CD4-positive, alpha-beta T cell treated with Interleukin-6 at 100 ng/mL for 8 hours (primary cell): ENCODE measurements at regions not wholly inside any gene's neighbourhood (a gene's known extent, or its start where the extent isn't known, plus 50 kb on each side); places are given as distances from the start of the nearest gene placed in this dataset.
"Not testable (repeated sequence)": the region's sequence is repeated elsewhere in the genome, so short reads cannot be mapped to it uniquely, and the experiment has no call there.

Source experiments
- DNase-seq: peaks from one replicate; pipeline ENCODE4 v3.0.0-alpha.2; 2020; ENCODE audit warnings: mixed read lengths, low spot score

DNA sequence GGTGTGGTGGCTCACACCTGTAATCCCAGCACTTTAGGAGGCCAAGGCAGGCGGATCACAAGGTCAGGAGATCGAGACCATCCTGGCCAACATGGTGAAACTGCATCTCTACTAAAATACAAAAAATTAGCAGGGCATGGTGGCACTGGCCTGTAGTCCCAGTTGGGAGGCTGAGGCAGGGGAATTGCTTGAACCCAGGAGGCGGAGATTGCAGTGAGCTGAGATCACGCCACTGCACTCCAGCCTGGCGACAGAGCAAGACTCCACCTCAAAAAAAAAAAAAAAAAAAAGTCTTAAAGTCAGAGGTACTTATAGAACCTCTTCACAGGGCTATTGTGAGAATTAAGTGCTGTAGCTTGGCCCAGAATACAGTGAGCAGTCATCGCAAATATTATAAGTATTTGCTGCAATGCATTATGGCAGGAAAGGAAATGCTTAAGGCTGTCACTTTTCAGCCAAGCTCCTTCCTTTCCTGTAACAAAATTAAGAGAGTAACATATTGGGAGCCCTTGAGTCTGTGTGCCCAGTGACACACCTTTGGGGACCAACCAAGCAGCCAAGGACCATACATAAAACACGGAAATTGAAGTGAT, 110.9 kb upstream of the HAND1 start:
- not testable (repeated sequence) for DNase-seq

DNA sequence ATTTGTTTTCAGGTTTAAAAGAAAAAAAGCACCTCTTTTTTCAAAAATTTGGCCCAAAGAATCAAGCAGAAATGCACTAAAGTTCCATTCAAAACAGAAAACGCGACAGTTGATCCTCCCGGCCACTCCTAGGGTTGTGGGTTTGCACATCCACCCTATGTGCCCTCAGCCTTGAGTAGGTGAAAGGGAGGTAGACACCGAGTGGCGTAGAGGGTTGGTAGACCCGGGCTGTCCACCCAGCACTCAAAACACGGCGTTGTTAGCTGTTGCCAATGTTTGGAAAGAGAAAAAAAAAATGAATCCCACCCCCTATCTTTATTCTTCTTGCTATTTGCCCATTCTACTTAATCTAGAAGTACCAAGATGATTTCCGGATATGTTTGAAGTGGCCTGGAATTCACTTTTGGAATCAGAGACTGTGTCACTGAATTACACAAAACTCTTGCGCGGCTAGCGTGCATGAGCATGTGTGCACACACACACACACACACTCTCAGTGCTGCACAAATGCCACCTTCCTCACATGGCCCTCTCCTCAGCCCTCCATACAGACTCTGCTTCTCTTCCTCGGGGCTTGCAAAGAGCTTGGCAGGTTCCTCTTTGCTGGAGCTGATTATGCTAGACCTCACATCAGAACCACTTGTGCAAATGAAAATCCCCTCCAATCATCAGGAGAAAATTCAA, 110.2 kb upstream of the HAND1 start:
- no peak for DNase-seq

DNA sequence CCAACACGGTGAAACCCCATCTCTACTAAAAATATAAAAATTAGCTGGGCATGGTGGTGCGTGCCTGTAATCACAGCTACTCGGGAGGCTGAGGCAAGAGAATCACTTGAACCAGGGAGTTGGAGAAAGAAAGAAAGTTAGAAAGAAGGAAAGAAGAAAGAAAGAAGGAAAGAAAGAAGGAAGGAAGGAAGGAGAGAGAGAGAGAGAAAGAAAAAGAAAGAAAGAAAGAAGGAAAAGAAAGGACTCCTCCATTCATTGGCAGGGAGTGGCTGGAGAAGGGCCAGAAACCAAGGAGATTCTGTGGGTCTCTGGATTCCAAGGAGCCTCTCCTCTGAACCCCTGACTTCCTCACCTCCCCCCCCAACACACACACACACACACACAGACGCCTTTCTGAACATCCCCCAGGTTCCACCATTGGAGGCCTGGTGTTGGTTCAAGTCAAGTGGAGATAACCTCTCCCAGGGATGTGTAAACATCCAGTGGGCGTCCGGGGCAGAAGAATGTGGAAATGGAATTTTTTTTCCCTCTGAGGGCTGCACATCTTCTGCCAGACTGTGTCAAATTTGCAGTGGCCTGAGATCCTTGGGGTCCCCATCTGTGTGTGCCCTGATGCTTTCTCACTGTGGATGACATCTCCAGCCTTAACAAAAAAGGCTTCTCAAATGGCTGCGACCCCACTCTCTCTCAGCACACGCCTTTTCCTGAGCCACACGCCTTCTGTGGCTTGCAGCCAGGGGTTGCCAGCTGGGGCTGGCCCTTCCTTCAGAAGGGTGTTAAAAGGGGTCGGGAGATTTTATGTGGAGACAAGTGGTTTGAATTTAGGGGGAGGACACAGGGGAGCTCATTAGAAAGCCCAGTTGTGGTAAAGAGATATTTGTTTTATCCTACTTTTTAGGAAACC, 109.3 kb upstream of the HAND1 start:
- no peak for DNase-seq

DNA sequence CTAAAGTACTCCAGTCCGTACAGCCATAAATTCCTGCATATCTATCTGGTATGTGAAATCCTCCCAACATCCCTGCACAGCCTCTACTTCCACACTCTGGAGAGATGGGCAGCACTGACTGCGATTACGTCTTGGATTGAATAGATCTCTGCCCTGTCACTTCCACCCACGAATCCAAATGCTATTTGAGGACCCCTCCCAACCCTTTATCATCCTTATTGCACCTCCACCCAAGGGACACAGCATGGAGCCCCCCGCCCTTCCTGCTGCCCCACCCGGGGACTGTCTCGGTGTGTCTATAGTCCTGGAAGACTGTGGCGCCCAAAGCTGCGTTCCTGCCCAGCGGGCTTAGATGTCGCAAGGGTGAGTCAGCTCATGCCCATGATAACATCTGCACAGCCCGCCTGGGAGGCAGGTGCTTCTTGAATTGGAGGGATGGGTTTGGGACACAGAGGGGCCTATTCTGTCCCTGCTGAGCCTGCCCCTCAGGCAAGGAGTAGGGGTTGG, 105.7 kb upstream of the HAND1 start:
- no peak for DNase-seq

DNA sequence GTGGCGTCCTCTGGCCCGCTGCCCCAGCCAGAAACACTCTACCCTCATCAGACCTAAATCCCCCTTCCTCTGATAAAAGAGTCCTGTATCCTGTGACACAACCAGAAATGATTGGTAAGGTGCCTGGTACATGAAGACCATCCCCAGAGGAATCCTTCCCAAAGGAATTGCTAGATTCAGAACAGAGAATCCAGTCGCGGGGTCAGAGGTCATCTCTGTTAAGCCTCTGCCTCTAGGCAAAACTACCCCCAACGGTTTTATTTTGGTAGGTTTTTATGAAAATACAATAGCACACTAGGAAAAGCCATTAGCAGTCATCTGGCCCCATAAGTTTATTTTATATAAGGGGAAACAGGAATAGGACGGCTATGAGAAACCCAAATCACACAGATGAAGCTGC, 102.4 kb upstream of the HAND1 start:
- DNase-seq, result no peak

DNA sequence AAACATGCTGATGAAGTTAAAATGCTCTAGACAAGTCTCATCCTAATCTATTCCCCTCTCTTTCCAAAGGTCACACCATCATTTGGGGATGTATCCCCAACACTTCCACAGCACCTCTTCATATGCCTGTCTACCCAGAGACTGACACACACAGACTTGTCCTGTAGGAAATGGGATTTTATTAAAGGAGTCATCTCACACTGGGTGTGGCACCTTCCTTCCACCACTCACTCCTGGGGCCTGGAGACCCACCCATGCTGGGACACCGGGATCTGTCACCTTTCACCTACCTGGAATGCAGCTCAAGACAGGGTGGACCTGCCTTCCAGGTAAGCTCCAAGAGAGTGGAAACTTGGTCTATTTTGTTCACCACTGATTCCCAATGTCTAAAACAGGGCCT, 99.4 kb upstream of the HAND1 start:
- DNase-seq, result no peak

DNA sequence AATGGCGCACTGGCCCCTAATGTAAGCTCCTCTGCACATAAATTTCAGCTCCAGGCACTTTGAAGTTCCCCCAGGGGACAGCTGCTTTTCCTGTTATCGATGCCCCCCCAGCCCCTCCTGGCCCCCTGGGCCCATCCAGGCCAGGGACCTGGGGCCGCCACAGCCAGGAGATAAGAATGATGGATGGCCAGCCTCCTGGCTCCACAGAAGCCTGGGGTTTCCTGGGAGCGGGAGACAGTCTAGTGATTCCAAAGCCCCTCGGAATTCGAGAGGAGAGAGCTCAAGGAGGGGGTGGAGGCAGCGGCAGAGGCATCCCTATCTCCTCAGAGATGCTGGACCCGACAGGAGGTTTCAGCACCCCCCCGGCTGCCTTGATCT, 98.4 kb upstream of the HAND1 start:
- DNase-seq, result no peak

DNA sequence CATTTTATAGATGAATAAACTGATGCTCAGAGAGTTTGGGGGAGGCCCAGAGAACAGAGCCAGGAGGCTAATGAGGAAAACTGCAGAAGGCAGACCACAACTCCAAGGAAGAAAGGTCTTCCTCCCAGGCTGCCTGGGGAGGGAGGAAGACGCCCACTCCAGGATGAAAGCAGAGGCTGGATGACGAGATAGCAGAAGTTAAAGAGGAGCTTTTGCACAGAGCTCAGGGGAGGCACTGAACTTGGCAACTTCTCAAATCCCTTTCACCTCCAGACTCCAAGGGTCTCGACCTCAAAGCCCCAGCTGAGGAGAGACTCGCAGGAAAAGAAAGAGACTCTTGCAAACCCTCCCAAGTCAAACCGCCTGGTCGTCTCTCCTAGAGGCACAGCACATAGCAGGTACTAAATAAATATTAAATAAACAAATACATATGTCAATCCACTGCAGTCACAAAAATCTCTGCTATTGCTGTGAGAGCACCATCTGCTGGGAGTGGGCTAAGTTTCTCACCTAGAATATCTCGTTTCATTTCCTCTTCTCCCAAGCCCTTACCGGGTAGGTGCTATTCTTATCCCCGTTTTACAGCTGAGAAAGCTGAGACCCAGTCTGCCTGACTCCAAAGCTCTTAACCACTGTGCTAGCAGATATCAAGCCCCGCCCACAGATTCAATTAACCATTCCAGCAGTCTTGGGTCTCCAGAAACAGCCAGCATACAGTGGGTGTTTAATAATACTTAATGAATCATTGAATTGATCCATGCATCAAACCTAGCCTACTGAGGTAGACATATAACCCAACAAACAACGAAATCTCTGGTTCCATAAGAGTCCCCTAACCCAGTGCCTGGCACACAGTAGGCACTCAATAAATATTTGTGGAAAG, 97.8 kb upstream of the HAND1 start:
- no peak for DNase-seq

DNA sequence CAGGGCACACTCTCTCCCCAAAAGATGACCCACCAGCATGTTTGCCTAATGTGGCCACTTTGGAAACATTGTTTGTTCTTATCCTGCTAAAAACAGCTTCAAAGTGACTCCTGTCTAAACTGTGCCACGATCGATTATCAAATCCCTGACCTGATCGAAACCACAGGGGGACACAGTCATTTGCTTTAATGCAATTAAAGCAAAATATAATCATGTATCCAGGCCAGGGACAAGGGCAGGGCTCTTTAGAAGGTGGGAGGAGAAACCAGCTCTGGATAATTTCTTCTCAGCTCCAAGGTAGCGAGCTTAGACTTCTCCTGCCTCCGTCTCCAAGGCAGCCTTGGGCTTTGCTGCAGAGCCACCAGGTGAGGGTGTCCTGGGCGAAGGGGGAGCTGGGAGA, 95.0 kb upstream of the HAND1 start:
- no peak for DNase-seq

DNA sequence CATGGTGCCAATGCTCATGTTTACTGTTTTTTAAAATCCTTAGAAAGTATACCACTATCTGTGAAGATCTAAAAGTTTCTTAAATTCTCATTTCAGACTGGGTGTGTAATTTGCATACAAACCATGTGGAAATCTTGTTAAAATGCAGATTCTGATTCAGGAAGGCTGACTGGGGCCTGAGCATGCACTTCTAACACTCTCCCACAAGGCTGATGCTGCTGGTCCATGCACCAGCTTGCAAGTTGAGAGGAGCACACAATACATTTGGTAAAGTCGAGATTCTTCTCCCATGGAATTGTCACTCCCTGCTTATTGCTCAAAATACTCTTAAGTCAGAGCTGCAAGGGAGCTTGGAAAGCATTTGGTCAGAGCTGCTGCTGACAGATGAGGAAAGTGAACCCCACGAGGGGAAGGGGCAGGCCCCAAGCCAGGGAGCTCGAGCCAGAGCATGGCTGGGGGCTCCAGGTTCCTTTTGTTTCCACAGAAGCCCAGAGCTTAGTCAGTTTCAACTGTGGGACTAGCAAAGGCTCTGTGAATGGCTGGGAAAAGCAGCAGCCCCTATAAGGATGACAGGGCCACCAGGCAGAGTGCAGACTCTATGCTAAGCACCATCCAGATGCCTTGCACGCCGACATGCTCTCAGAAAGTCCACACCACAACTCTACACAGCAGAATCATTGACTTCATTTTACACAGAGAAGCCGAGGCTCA, 93.5 kb upstream of the HAND1 start:
- no peak for DNase-seq

- no peak for DNase-seq
Observed at GRCh38 chr5:154570572-154571324, 92.7 kb upstream of the HAND1 start.

DNA sequence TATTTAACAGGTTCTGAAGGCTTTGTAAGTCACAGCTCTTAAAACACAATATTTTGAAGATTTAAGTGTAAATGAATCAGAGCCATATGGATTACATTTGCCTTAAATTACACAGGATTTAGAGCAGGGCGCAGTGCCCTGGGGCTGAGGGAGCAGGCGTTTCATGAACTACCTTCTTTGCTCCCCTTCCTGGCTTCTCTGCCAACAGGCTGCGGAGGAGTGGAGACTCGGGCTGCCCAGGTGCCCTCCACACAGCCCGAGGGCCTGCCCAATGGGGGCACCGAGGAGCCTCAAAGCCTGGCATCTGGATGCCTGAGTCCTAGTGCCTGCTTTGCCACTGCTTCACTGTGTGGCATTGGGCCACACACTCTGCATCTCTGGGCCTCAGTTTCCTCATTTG, 90.6 kb upstream of the HAND1 start:
- no peak for DNase-seq

DNA sequence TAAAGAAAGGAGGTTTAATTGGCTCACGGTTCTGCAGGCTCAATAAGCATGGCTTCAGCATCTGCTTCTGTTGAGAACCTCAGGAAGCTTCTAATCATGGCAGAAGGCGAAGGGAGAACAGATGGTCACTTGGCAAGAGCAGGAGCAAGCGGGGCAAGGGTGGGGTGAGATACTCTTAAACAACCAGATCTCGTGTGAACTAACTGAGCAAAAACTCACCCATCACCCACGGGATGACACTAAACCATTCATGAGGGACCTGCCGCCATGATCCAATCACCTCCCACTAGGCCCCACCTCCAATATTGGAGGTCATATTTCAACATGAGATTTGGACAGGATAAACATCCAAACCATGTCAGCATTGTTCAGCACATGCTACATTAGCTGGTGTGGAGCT, 89.1 kb upstream of the HAND1 start:
- no peak for DNase-seq

DNA sequence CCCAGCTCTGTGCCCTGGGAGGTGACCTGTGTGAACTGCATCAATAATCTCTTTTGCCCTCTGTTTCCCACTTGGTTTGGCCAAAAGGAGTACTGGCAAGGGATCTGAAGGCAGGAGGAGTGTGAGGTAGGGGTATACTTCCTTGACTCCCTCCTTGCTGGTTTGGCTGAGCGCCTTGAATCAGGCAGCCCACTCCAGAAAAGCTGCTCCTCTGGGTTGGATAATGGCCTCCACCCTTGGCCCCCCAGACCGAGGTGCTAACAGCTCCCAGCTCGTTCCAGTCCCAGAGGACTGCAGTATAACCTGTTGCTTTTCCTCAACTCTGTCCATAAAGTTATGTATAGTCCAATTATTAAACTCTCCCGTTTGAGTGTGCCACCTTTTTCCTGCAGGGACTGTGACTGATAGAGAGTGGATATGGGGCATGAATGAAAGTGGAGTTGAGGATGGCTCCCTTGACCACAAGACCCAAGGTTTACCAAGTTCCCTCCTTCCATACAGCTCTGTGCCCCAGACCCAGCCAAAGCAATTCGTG, 88.2 kb upstream of the HAND1 start:
- no peak for DNase-seq

DNA sequence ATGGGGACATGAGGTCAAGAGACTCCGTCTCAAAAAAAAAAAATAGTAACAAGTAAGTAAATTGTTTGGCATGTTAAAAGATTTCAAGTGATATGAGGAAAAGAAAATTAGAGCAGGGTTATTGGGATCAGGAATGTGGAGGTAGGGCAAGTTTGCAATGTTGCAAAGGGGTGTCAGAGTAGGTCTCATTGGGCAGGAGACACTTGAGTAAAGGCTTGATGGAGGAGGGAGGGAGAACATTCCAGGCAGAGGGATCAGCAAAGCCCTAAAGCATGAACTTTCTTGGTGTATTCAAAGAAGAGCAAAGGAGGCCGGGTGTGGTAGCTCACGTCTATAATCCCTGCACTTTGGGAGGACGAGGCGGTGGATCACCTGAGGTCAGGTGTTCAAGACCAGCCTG, 87.1 kb upstream of the HAND1 start:
- DNase-seq, result no peak

GRCh38 chr5:154562244-154562880, 84.3 kb upstream of the HAND1 start:
- DNase-seq, result no peak

DNA sequence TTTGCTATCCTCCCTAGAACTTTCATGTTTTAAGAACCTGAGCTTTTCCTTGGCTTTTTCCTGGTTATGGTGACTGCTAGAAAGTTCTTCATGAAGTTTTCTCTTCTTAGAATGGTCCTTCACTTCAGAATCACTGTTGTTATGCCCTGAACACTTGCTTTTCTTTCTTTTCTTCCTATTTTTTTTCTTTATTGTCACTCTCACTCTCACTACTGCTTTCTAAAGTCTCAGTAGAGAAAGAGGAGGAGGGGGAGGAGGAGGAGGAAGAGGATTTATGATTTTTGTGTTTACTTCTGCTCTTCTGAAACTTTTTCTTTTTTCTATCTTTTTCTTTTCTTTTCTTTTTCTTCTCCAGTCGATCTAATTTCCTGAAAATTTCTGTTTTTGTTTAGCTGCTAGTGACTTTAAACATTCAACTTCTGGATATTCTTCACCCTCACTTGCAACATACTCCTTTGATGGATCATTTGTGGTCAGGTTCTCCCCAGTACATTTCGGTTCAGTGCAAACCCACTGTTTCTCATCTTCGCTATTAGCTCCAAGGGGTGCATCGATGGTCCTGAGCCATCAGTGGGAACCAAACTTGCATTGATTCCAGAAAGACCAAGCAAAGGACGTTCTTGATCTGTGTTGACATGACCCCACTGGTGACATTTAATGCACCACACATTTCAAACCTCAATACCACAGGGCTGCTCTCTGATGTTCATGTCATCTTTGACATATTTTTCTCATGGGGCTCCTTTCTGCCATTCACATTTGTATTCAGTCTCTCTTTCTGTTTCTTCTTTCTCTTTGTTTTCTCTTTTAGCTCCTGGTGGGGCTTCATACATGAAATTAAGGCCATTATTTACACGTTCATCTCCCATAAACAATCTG, 81.6 kb upstream of the HAND1 start:
- DNase-seq, result no peak

- no peak for DNase-seq
Observed at GRCh38 chr5:154557548-154557947, 79.5 kb upstream of the HAND1 start.

- DNase-seq, result no peak
Observed at GRCh38 chr5:154547551-154547950, 69.5 kb upstream of the HAND1 start.
